Tibial artery (tissue), 4 donors: ENCODE measurements at regions not wholly inside any gene's neighbourhood (a gene's known extent, or its start where the extent isn't known, plus 50 kb on each side); places are given as distances from the start of the nearest gene placed in this dataset.
A peak's percentile ranks its signal among the peaks of the same experiment; 100 is the strongest.

Experiments used
- DNase-seq, 2 donors: peaks; one replicate each; pipeline ENCODE4 v3.0.0-alpha.2; 2019
- H3K27ac ChIP-seq, 2 donors: fragments of 200-600 bp; sonication (generic) in 1 of 2; 1 replicate in 1 of 2; 2 replicates in 1 of 2; pipeline ENCODE4 v1.5.1; 2018 to 2019; ENCODE audit warnings: mild to moderate bottlenecking in 1 of 2
- H3K27me3 ChIP-seq, 2 donors: fragments of 200-600 bp; sonication (generic) in 1 of 2; one replicate each; pipeline versions ENCODE4 v1.5.1 to v1.6.0; 2016 to 2019
- H3K36me3 ChIP-seq, 3 donors: fragments of 200-600 bp; sonication (generic) in 2 of 3; one replicate each; pipeline ENCODE4 v1.5.1; 2016 to 2019; ENCODE audit warnings: mild to moderate bottlenecking in 2 of 3
- H3K4me1 ChIP-seq, 4 donors: fragments of 200-600 bp; sonication (generic) in 2 of 4; 1 replicate in 3 of 4; 2 replicates in 1 of 4; pipeline ENCODE4 v1.5.1; 2016 to 2019
- H3K4me3 ChIP-seq, 2 donors: fragments of 200-600 bp; sonication (generic) in 1 of 2; 1 replicate in 1 of 2; 2 replicates in 1 of 2; pipeline ENCODE4 v1.5.1; 2018 to 2019; ENCODE audit warnings: mild to moderate bottlenecking in 2 of 2
- H3K9me3 ChIP-seq, 3 donors: fragments of 200-600 bp; sonication (generic) in 1 of 3; one replicate each; pipeline ENCODE4 v1.5.1; 2016 to 2019
- CTCF ChIP-seq, 2 experiments: fragments of 200-600 bp in 1 of 2; fragments of 450-650 bp in 1 of 2; IDR thresholded peaks; one replicate each; pipeline ENCODE4 v1.5.1; 2017 to 2019; ENCODE audit warnings: antibody characterized with exemption in 2 of 2, mild to moderate bottlenecking in 1 of 2, moderate library complexity in 1 of 2
- intact Hi-C: fragments of 100-400 bp; cut with DNase I; formaldehyde crosslinking; loops from one replicate; pipeline ENCODE4 v1.15.0; 2023; ENCODE audit warnings: low total_unique reads

- no peaks in the 10 kb centered on the region for H3K36me3 ChIP-seq
- H3K4me3 ChIP-seq: no peak overlapping the region
- no peak for TF ChIP-seq CTCF (IDR thresholded peaks at IDR 0.05)
- no peaks in the 10 kb centered on the region for H3K9me3 ChIP-seq
- no peaks in the 10 kb centered on the region for H3K27me3 ChIP-seq
- H3K4me1 ChIP-seq: peaks cover 0 to 7% (median 0%) of the 10 kb centered on the region in 4 donors
- no peak overlapping the region for H3K27ac ChIP-seq
- intact Hi-C loops: no loop called here
- DNase-seq: no peak
Observed at GRCh38 chr3:151969026-151969642, 95.7 kb downstream of the SUCNR1 start.

GRCh38 chr3:151971814-151972579 is 98.6 kb downstream of the SUCNR1 start:
- TF ChIP-seq CTCF (IDR thresholded peaks at IDR 0.05): no peak
- H3K9me3 ChIP-seq: no peaks in the 10 kb centered on the region

GRCh38 chr3:151974067-151974466 is 100.6 kb downstream of the SUCNR1 start:
- no peaks in the 10 kb centered on the region for H3K9me3 ChIP-seq
- DNase-seq: no peak
- no peak overlapping the region for H3K27ac ChIP-seq
- no peaks in the 10 kb centered on the region for H3K36me3 ChIP-seq
- no peaks in the 10 kb centered on the region for H3K27me3 ChIP-seq
- peaks cover 0 to 34% (median 7%) of the 10 kb centered on the region in 4 donors for H3K4me1 ChIP-seq
- intact Hi-C loops: no loop called here
- TF ChIP-seq CTCF (IDR thresholded peaks at IDR 0.05): no peak
- H3K4me3 ChIP-seq: no peak overlapping the region

More at GRCh38 chr3:151971814-151972579, 98.6 kb downstream of the SUCNR1 start:
- Histone ChIP-seq H3K27me3 (no peaks in the 10 kb centered on the region), H3K4me1 (peaks cover 0 to 34% (median 7%) of the 10 kb centered on the region in 4 donors), H3K36me3 (no peaks in the 10 kb centered on the region), H3K4me3 (no peak overlapping the region), H3K27ac (no peak overlapping the region)
- intact Hi-C loops: no loop called here
- no peak for DNase-seq

- Histone ChIP-seq H3K4me1 (peaks cover 0 to 34% (median 7%) of the 10 kb centered on the region in 4 donors), H3K9me3 (no peaks in the 10 kb centered on the region), H3K27me3 (no peaks in the 10 kb centered on the region), H3K36me3 (no peaks in the 10 kb centered on the region), H3K4me3 (peak overlapping the region; percentile 1 to 18), H3K27ac (peak overlapping the region in 1 of 2 donors; percentile 37)
- no peak for DNase-seq
- intact Hi-C loops: no loop called here
- no peak for TF ChIP-seq CTCF (IDR thresholded peaks at IDR 0.05)
Observed at GRCh38 chr3:151976211-151977050, 103.0 kb downstream of the SUCNR1 start.

GRCh38 chr3:151979906-151980305 is 106.5 kb downstream of the SUCNR1 start:
- intact Hi-C loops: no loop called here
- Histone ChIP-seq H3K9me3 (no peaks in the 10 kb centered on the region), H3K4me1 (peaks cover 0 to 21% (median 7%) of the 10 kb centered on the region in 4 donors), H3K27me3 (no peaks in the 10 kb centered on the region), H3K36me3 (no peaks in the 10 kb centered on the region), H3K4me3 (no peak overlapping the region), H3K27ac (no peak overlapping the region)
- TF ChIP-seq CTCF (IDR thresholded peaks at IDR 0.05): no peak
- DNase-seq: no peak
